ENCODE measurements at regions not wholly inside any gene's neighbourhood (a gene's known extent, or its start where the extent isn't known, plus 50 kb on each side); places are given as distances from the start of the nearest gene placed in this dataset.

GRCh38 chr7:66518151-66518691 is 110.5 kb upstream of the KCTD7 start:
- Histone ChIP-seq H3K14ac (ENCODE audit: low read length) (no peak overlapping the region), H4K8ac (ENCODE audit: low read depth, low read length) (no peak overlapping the region), H3K79me1 (ENCODE audit: low read length) (no peaks in the 10 kb centered on the region), H3K23ac (ENCODE audit: low read length) (no peak overlapping the region), H3K27ac (ENCODE audit: low read depth, low read length) (no peak overlapping the region), H3K9ac (ENCODE audit: low read length) (no peak overlapping the region), H3K4me3 (ENCODE audit: low read depth, low read length) (no peak overlapping the region), H3K9me3 (ENCODE audit: insufficient read depth, low read depth, low read length) (no peaks in the 10 kb centered on the region), H3K4me1 (ENCODE audit: control insufficient read depth in 1 of 2, insufficient read depth in 2 of 2, low read length in 2 of 2) (no peaks in the 10 kb centered on the region), H3K4me2 (ENCODE audit: low read length) (no peak overlapping the region), H4K91ac (ENCODE audit: low read depth, low read length) (no peak overlapping the region), H3K27me3 (ENCODE audit: insufficient read depth, low read length) (no peaks in the 10 kb centered on the region), H3K36me3 (ENCODE audit: control insufficient read depth in 1 of 2, insufficient read depth in 2 of 2, low read length in 2 of 2) (no peaks in the 10 kb centered on the region), H2AK5ac (ENCODE audit: low read length) (no peak overlapping the region), H3K79me2 (ENCODE audit: control insufficient read depth, insufficient read depth, low read length, poor library complexity) (no peaks in the 10 kb centered on the region), H4K12ac (ENCODE audit: low read depth, low read length) (no peak overlapping the region), H3K18ac (ENCODE audit: low read length) (no peak overlapping the region), H3K4ac (ENCODE audit: low read depth, low read length) (no peak overlapping the region), H2BK5ac (ENCODE audit: low read depth, low read length, poor library complexity) (no peak overlapping the region), H2BK12ac (ENCODE audit: low read length) (no peak overlapping the region), H2BK120ac (ENCODE audit: insufficient read depth, low read length, poor library complexity) (no peak overlapping the region), H2AFZ (ENCODE audit: insufficient read depth, low read length, poor library complexity) (no peak overlapping the region)
- WGBS (ENCODE audit: extremely low coverage, insufficient coverage, insufficient read length): no CpG with 5 or more reads among the region's 14 CpGs
- DNase-seq: no peak

- no peak overlapping the region for H2BK120ac ChIP-seq (ENCODE audit: insufficient read depth, low read length, poor library complexity)
- H3K79me1 ChIP-seq (ENCODE audit: low read length): no peaks in the 10 kb centered on the region
- no peak overlapping the region for H3K4me3 ChIP-seq (ENCODE audit: low read depth, low read length)
- H3K79me2 ChIP-seq (ENCODE audit: control insufficient read depth, insufficient read depth, low read length, poor library complexity): no peaks in the 10 kb centered on the region
- no peak overlapping the region for H3K18ac ChIP-seq (ENCODE audit: low read length)
- no peak overlapping the region for H3K4ac ChIP-seq (ENCODE audit: low read depth, low read length)
- no peaks in the 10 kb centered on the region for H3K36me3 ChIP-seq (ENCODE audit: control insufficient read depth in 1 of 2, insufficient read depth in 2 of 2, low read length in 2 of 2)
- H3K9me3 ChIP-seq (ENCODE audit: insufficient read depth, low read depth, low read length): no peaks in the 10 kb centered on the region
- H3K27me3 ChIP-seq (ENCODE audit: insufficient read depth, low read length): no peaks in the 10 kb centered on the region
- H2BK12ac ChIP-seq (ENCODE audit: low read length): no peak overlapping the region
- DNase-seq: no peak
- no peak overlapping the region for H3K23ac ChIP-seq (ENCODE audit: low read length)
- H3K27ac ChIP-seq (ENCODE audit: low read depth, low read length): no peak overlapping the region
- H4K91ac ChIP-seq (ENCODE audit: low read depth, low read length): no peak overlapping the region
- no peak overlapping the region for H4K12ac ChIP-seq (ENCODE audit: low read depth, low read length)
- H3K4me1 ChIP-seq (ENCODE audit: control insufficient read depth in 1 of 2, insufficient read depth in 2 of 2, low read length in 2 of 2): no peaks in the 10 kb centered on the region
- H2BK5ac ChIP-seq (ENCODE audit: low read depth, low read length, poor library complexity): no peak overlapping the region
- no peak overlapping the region for H3K4me2 ChIP-seq (ENCODE audit: low read length)
- H3K14ac ChIP-seq (ENCODE audit: low read length): no peak overlapping the region
- H2AK5ac ChIP-seq (ENCODE audit: low read length): no peak overlapping the region
- H3K9ac ChIP-seq (ENCODE audit: low read length): no peak overlapping the region
- no peak overlapping the region for H2AFZ ChIP-seq (ENCODE audit: insufficient read depth, low read length, poor library complexity)
- no peak overlapping the region for H4K8ac ChIP-seq (ENCODE audit: low read depth, low read length)
- no CpG with 5 or more reads among the region's 4 CpGs for WGBS (ENCODE audit: extremely low coverage, insufficient coverage, insufficient read length)
These were observed 107.0 kb upstream of the KCTD7 start for GRCh38 chr7:66521675-66522074.

- H3K4me2 ChIP-seq (ENCODE audit: low read length): no peak overlapping the region
- H3K23ac ChIP-seq (ENCODE audit: low read length): no peak overlapping the region
- no peak overlapping the region for H4K91ac ChIP-seq (ENCODE audit: low read depth, low read length)
- H2BK120ac ChIP-seq (ENCODE audit: insufficient read depth, low read length, poor library complexity): no peak overlapping the region
- H3K14ac ChIP-seq (ENCODE audit: low read length): no peak overlapping the region
- H3K4ac ChIP-seq (ENCODE audit: low read depth, low read length): no peak overlapping the region
- H2BK12ac ChIP-seq (ENCODE audit: low read length): no peak overlapping the region
- H3K79me1 ChIP-seq (ENCODE audit: low read length): no peaks in the 10 kb centered on the region
- H3K9me3 ChIP-seq (ENCODE audit: insufficient read depth, low read depth, low read length): no peaks in the 10 kb centered on the region
- H3K79me2 ChIP-seq (ENCODE audit: control insufficient read depth, insufficient read depth, low read length, poor library complexity): no peaks in the 10 kb centered on the region
- no peaks in the 10 kb centered on the region for H3K4me1 ChIP-seq (ENCODE audit: control insufficient read depth in 1 of 2, insufficient read depth in 2 of 2, low read length in 2 of 2)
- DNase-seq: no peak
- H3K36me3 ChIP-seq (ENCODE audit: control insufficient read depth in 1 of 2, insufficient read depth in 2 of 2, low read length in 2 of 2): no peaks in the 10 kb centered on the region
- H3K4me3 ChIP-seq (ENCODE audit: low read depth, low read length): no peak overlapping the region
- no peak overlapping the region for H4K12ac ChIP-seq (ENCODE audit: low read depth, low read length)
- H3K27ac ChIP-seq (ENCODE audit: low read depth, low read length): no peak overlapping the region
- H3K9ac ChIP-seq (ENCODE audit: low read length): no peak overlapping the region
- H2BK5ac ChIP-seq (ENCODE audit: low read depth, low read length, poor library complexity): no peak overlapping the region
- no peak overlapping the region for H3K18ac ChIP-seq (ENCODE audit: low read length)
- H2AK5ac ChIP-seq (ENCODE audit: low read length): no peak overlapping the region
- H4K8ac ChIP-seq (ENCODE audit: low read depth, low read length): no peak overlapping the region
- H2AFZ ChIP-seq (ENCODE audit: insufficient read depth, low read length, poor library complexity): no peak overlapping the region
- no peaks in the 10 kb centered on the region for H3K27me3 ChIP-seq (ENCODE audit: insufficient read depth, low read length)
- no CpG with 5 or more reads among the region's 3 CpGs for WGBS (ENCODE audit: extremely low coverage, insufficient coverage, insufficient read length)
These were observed 106.2 kb upstream of the KCTD7 start for GRCh38 chr7:66522518-66522917.

GRCh38 chr7:66523409-66523808 is 105.3 kb upstream of the KCTD7 start:
- Histone ChIP-seq H3K27ac (ENCODE audit: low read depth, low read length) (no peak overlapping the region), H3K27me3 (ENCODE audit: insufficient read depth, low read length) (no peaks in the 10 kb centered on the region), H2BK12ac (ENCODE audit: low read length) (no peak overlapping the region), H3K4ac (ENCODE audit: low read depth, low read length) (no peak overlapping the region), H3K79me1 (ENCODE audit: low read length) (no peaks in the 10 kb centered on the region), H3K9me3 (ENCODE audit: insufficient read depth, low read depth, low read length) (no peaks in the 10 kb centered on the region), H3K23ac (ENCODE audit: low read length) (no peak overlapping the region), H2BK120ac (ENCODE audit: insufficient read depth, low read length, poor library complexity) (no peak overlapping the region), H3K36me3 (ENCODE audit: control insufficient read depth in 1 of 2, insufficient read depth in 2 of 2, low read length in 2 of 2) (no peaks in the 10 kb centered on the region), H3K79me2 (ENCODE audit: control insufficient read depth, insufficient read depth, low read length, poor library complexity) (no peaks in the 10 kb centered on the region), H4K91ac (ENCODE audit: low read depth, low read length) (no peak overlapping the region), H3K14ac (ENCODE audit: low read length) (no peak overlapping the region), H3K4me1 (ENCODE audit: control insufficient read depth in 1 of 2, insufficient read depth in 2 of 2, low read length in 2 of 2) (no peaks in the 10 kb centered on the region), H3K4me2 (ENCODE audit: low read length) (no peak overlapping the region), H4K12ac (ENCODE audit: low read depth, low read length) (no peak overlapping the region), H3K4me3 (ENCODE audit: low read depth, low read length) (no peak overlapping the region), H3K18ac (ENCODE audit: low read length) (no peak overlapping the region), H2BK5ac (ENCODE audit: low read depth, low read length, poor library complexity) (no peak overlapping the region), H2AFZ (ENCODE audit: insufficient read depth, low read length, poor library complexity) (no peak overlapping the region), H3K9ac (ENCODE audit: low read length) (no peak overlapping the region), H4K8ac (ENCODE audit: low read depth, low read length) (no peak overlapping the region), H2AK5ac (ENCODE audit: low read length) (no peak overlapping the region)
- DNase-seq: no peak
- WGBS (ENCODE audit: extremely low coverage, insufficient coverage, insufficient read length): no CpG with 5 or more reads among the region's 6 CpGs
